ENCODE measurements at regions not wholly inside any gene's neighbourhood (a gene's known extent, or its start where the extent isn't known, plus 50 kb on each side); places are given as distances from the start of the nearest gene placed in this dataset.
"Not testable (repeated sequence)": the region's sequence is repeated elsewhere in the genome, so short reads cannot be mapped to it uniquely, and the experiment has no call there.

DNA sequence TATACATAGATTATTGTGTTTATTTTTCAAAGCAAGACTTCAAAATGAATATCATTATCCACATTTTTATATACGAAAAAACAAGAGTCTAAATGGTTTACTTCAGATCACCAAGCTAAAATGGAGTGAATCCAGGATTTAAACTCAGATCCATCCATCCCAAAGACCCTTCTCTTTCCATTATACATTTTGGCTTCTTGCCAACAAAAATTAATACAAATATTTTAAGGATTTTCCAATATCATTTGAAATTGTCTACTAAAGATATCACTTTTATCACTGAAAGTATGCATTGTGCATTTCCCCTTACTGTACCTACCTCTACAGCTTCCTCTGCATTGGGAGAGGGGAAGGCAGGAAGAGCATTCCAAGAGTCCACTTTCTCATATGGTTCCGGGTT lies 541.2 kb downstream of the RPS29 start:
- no peak for TF ChIP-seq ZFX (IDR thresholded peaks at IDR 0.05)
- TF ChIP-seq, protein P1, sequence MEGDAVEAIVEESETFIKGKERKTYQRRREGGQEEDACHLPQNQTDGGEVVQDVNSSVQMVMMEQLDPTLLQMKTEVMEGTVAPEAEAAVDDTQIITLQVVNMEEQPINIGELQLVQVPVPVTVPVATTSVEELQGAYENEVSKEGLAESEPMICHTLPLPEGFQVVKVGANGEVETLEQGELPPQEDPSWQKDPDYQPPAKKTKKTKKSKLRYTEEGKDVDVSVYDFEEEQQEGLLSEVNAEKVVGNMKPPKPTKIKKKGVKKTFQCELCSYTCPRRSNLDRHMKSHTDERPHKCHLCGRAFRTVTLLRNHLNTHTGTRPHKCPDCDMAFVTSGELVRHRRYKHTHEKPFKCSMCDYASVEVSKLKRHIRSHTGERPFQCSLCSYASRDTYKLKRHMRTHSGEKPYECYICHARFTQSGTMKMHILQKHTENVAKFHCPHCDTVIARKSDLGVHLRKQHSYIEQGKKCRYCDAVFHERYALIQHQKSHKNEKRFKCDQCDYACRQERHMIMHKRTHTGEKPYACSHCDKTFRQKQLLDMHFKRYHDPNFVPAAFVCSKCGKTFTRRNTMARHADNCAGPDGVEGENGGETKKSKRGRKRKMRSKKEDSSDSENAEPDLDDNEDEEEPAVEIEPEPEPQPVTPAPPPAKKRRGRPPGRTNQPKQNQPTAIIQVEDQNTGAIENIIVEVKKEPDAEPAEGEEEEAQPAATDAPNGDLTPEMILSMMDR (conservative IDR thresholded peaks at IDR 0.05) = no peak
- H3K27ac ChIP-seq = no peak overlapping the region

DNA sequence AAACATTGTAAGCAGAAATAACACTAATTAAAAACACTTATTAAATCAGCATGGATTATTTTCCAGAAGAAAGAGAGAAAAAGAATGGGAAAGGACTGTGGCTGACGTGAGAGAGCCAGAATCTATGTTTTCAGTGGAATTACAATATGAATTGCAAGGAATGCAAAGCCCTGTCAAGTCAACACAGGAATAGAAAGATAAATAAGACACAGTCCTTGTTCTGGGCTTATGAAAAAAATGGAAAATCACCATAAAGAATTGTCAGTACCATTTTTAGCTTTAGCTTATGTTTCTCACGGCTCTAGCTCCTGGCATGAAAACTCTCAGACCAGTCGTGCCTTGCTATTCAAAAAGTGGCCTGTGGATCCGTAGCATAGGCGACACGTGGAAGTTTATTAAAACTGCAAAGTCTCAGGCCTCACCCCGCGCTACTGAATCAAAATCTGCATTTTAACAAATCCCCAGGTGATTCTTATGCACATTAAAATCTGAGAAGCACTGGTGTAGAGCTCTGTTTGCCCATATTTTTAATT lies 549.1 kb downstream of the RPS29 start:
- no peak for TF ChIP-seq ZFX (IDR thresholded peaks at IDR 0.05)
- TF ChIP-seq, protein P1 (conservative IDR thresholded peaks at IDR 0.05) = no peak
- H3K27ac ChIP-seq = no peak overlapping the region

DNA sequence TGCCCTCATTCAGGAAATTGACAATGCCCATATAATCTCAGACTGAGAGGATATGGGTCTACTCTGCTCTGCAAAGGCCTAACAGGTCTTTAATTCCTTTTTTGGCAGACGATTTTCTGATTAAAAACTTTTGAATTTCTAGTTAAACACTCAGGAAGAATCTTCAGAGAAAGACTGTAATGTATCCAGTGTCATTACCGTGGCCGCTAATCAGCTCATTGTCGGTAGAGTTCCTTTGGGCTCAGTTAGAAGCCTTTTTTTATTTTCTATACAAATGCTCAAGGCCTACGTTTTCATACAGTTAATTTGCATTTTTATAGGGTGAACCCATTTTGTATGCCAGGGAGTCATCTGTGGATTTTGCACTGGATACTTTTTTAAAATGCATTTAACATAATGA lies 549.9 kb downstream of the RPS29 start:
- TF ChIP-seq ZFX (IDR thresholded peaks at IDR 0.05) = no peak
- TF ChIP-seq, protein P1 (conservative IDR thresholded peaks at IDR 0.05) = no peak

DNA sequence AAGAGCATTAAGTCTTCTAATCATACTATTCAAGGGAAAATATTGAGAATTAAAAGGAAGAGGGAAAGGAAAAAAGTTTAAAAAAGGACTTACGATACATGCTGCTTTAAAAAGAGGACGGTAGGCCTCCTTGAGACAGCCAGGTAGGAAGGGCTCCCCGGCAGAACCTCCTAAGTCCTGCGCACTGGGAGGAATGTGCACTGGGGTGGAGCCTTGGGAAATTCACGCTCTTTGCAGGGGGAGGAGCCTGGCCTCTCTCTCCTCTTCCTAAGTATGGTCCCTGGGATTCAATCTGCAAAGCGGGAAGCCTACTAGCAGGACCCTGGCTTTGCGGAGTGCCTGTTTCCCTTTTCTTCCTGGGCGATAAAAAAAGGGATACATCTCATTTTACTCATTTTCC lies 553.0 kb downstream of the RPS29 start:
- TF ChIP-seq ZFX (IDR thresholded peaks at IDR 0.05) = no peak
- TF ChIP-seq, protein P1 (conservative IDR thresholded peaks at IDR 0.05) = no peak
- no peak overlapping the region for H3K27ac ChIP-seq

More for the DNA sequence above, 549.9 kb downstream of the RPS29 start:
- no peak overlapping the region for H3K27ac ChIP-seq

DNA sequence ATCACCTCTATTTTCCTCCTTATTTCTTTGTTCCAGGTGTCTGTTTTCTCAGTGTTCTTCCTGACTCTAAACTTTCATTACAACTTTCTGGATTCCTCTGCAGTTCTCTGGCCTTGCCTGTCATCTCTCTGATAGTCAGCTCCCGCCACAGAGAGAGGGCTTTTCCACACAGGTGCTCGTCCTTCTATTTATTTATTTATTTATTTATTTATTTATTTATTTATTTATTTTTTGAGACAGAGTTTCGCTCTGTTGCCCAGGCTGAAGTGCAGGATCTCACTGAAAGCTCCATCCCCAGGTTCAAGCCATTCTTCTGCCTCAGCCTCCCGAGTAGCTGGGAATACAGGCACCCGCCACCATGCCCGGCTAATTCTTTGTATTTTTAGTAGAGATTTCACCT lies 554.5 kb downstream of the RPS29 start:
- H3K27ac ChIP-seq = not testable (repeated sequence)

DNA sequence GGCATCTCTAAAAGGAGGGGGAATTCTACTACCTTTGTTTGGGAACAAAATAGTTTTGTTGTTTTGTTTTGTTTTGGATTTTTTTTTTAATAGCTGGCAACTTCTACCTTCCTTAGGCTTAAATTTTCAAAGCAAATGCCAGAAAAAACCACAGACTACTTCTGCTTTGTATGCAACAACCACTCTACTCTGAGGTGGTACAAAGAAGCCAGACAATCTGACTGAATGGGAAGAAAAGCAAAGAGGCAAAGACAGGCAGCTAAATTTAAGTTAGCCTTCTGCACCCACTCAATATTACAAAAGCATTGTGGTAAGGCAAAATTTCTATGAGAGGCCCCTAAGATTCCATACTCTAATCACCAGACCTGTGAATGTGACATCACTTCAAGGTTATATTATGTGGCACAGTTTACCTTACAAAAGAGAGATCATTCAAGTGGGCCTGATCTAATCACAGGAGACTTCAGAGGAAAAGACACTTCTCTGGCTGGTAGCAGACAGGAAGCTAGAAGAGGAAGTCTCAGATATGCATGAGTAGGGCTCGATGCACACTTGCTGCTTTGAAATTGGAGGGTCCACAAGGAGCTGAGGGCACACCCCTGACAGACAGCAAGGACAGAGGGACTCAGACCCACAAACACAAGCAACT lies 566.6 kb downstream of the RPS29 start:
- H3K27ac ChIP-seq = no peak overlapping the region
- TF ChIP-seq ZFX (IDR thresholded peaks at IDR 0.05) = no peak
- TF ChIP-seq, protein P1 (conservative IDR thresholded peaks at IDR 0.05) = no peak

DNA sequence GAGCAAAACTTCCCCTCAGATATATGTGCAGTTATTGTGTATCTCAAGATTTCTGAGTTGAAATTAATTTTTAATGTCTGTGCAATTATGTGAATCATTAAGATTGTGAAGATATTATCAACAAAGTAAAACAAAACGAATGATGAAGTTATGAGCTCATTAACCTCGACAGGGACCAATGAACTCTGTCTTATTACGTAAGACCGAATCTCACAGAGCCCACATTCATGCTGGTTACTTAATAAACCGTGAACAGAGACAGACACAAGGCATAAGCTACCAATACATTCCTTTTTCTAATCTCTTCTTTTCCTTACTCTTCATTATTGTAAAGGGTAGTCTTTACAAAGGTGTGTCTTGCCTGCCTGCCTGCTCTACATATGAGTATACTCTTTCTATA lies 568.7 kb downstream of the RPS29 start:
- no peak overlapping the region for H3K27ac ChIP-seq
- no peak for TF ChIP-seq ZFX (IDR thresholded peaks at IDR 0.05)
- TF ChIP-seq, protein P1 (conservative IDR thresholded peaks at IDR 0.05) = no peak

DNA sequence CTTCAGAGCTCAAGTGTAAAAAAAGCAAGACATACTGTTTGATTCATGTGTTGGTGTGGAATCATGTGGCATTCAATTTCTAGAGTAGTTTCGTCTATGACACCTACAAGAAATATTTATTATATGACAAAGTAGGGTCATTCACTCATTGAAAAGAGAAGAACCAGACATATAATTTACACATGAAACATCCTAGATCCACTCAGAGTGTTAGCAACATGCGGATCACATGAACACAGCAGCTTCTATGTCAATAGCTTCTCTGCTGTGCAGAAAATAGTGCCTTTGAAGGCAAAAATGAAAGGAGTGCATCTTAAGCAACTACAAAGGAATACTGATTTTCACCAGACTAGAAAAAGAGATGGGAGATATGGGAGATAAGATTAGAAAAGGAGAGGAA lies 569.8 kb downstream of the RPS29 start:
- no peak for TF ChIP-seq ZFX (IDR thresholded peaks at IDR 0.05)
- no peak overlapping the region for H3K27ac ChIP-seq

All from C4-2B (cell line).